HK-2 (cell line): ENCODE measurements at regions not wholly inside any gene's neighbourhood (a gene's known extent, or its start where the extent isn't known, plus 50 kb on each side); places are given as distances from the start of the nearest gene placed in this dataset.
"Not testable (repeated sequence)": the region's sequence is repeated elsewhere in the genome, so short reads cannot be mapped to it uniquely, and the experiment has no call there.

ENCODE experiments used
- DNase-seq: peaks from one replicate; pipeline ENCODE4 v3.0.0-alpha.2; 2018; ENCODE audit not compliant: unreplicated experiment

DNA sequence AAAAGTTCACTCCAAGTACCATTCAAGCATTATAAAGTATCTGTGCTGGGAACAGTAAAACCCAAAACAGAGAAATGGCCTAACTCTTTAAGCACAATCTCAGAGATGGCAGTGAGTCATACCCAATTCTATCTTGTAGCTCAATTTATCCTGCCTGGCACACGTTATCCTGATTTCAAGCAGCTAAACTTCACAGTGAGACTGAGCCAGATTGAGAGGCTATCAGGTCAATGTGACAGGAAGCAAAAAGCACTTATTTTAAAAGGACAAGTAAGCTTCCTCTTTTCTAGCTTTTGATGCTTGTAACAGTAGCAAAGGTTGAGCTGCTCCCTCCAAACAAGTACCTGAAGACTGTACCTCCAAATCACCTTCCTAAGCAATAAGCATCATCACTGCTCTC, 324.9 kb downstream of the NAF1 start:
- DNase-seq, result no peak

DNA sequence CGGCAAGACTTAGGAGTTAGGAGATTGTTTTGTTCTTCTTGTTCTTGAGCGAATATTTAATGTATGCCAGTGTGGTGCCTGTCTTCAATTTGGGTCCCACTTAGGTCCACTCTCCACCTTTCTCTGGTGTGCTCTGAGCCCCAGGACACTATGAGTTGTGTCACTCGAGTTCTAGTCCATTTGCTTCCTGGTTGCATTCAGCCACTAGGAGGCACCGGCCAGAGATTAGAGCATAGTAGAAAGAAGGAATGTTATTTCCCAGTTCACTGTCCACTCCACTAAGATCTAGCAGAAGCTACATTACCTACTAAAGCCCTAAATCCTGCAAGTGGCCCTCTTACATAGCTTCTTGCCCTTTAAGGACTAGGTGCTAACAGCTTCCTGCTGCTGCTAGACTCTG, 326.9 kb downstream of the NAF1 start:
- DNase-seq, result no peak

GRCh38 chr4:162838671-162839070, 328.0 kb downstream of the NAF1 start:
- no peak for DNase-seq

DNA sequence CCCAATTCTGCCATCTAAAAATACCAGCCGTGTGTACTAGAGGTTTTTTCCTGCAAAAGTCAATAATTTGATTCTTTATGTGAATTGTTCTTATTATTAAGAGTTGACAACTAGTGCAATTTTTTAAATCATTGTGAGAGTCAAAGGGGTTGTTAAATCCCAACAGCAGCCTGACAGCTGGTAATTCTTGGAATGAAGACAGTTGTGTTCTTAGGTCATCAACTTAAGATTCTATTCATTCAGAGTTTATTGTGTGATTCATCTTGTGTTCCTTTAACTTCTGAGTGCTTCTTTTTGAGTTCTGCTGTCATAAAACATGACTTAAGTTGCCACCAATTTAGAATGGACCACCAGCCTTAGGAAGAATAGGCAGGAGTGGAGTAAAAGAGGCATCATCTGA, 329.0 kb downstream of the NAF1 start:
- DNase-seq, result no peak

DNA sequence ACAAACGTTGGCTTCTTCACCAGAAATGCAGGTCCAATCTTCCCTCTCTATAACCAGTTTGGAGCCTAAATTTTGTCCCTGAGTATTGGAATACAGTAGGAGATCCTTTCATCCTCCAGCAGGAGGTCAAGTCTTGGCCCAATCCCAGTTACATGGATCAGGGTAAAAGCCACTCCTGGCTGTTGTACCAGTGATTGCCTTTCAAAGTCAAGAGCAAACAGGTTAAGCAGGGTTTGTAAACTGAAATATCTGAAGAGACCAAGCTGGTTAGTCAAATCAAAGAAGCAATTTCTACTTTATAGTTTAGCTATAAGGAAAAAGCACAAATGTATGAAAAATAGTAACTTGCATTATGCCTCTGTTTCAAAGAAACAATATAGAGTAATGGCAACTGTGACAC, 329.4 kb downstream of the NAF1 start:
- no peak for DNase-seq

- DNase-seq, result no peak
Measured at GRCh38 chr4:162836773-162837172, 329.9 kb downstream of the NAF1 start.

DNA sequence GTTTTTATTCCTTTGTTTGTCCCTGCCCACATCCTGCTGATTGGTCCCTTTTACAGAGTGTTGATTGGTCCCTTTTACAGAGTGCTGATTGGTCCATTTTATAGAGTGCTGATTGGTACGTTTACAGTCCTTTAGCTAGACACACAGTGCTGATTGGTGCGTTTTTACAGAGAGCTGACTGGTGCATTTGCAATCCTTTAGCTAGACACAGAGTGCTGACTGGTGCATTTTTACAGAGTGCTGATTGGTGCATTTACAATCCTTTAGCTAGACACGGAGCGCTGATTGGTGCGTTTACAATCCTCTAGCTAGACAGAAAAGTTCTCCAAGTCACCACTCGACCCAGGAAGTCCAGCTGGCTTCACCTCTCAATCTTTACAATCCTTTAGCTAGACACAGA, 330.4 kb downstream of the NAF1 start:
- not testable (repeated sequence) for DNase-seq

GRCh38 chr4:162830899-162831298, 335.8 kb downstream of the NAF1 start:
- DNase-seq, result no peak

DNA sequence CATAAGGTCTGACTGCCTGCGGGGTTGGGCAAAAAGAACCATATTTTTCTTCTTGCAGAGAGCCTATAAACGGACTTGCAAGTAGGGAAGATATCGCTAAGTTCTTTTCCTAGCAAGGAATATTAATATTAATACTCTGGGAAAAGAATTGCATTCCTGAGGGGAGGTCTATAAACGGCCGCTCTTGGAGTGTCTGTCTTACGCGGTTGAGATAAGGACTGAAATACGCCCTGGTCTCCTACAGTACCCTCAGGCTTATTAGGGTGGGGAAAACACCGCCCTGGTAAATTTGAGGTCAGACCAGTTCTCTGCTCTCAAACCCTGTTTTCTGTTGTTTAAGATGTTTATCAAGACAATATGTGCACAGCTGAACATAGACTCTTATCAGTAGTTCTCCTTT, 349.3 kb downstream of the NAF1 start:
- not testable (repeated sequence) for DNase-seq

- no peak for DNase-seq
Measured at GRCh38 chr4:162804351-162804924, 362.3 kb downstream of the NAF1 start.

- DNase-seq, result no peak
Measured at GRCh38 chr4:162803378-162803777, 363.3 kb downstream of the NAF1 start.

DNA sequence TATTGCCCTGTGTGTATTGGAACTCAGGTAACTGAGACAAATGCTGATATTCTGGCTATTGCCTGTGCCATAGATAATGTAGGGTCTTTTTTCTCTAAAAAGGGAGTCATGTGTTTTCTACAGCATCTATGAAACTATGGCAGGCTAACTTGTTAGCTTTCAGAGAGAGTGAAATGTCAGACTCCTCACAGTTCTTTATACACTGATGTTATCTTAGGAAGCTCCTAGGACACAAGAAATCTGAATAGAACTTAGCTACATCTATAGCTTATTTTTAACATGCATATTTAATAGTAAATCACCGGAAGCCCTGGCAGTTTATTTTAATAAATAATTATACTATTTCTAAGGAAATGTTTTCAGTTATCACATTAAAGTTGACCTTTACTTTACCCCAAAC, 369.6 kb downstream of the NAF1 start:
- DNase-seq, result no peak

GRCh38 chr4:162793571-162793970, 373.1 kb downstream of the NAF1 start:
- no peak for DNase-seq

- DNase-seq, result no peak
Measured at GRCh38 chr4:162793004-162793403, 373.7 kb downstream of the NAF1 start.

DNA sequence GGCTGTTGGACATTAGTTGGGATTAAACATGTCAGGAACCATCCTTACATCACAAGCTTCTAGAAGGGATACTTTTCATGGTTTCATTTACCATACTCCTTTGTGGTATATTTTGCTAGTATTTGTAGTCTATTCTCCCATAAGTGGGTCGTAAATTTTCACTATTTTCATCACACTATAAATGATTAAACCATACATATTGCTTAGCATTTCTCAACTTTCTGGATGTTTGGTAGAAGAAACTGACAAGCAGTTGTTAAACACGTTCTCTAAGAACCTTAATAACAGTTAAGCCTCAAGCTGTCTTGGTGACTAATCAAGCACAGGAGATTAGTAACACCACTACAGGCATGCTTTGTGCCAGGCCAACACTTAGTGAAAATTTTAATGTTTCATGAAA, 375.5 kb downstream of the NAF1 start:
- DNase-seq, result no peak

DNA sequence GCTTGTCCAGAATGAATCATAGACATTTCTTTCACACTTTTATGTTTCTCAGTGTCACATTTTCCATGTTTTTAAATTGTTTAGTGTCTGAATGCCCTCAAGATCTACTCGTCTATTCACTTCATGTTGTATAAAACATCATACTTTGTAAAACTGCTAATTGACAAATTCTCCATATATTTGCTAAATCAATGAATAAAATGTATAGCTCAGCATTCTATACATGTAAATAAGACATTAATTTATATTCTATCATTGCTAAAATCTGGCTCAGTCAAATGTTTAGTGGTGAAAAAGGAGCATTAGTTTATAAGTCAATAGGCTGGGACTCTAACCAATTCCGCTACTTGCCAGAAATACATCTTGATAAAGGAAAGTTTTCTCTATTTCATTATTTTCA, 379.6 kb downstream of the NAF1 start:
- no peak for DNase-seq

DNA sequence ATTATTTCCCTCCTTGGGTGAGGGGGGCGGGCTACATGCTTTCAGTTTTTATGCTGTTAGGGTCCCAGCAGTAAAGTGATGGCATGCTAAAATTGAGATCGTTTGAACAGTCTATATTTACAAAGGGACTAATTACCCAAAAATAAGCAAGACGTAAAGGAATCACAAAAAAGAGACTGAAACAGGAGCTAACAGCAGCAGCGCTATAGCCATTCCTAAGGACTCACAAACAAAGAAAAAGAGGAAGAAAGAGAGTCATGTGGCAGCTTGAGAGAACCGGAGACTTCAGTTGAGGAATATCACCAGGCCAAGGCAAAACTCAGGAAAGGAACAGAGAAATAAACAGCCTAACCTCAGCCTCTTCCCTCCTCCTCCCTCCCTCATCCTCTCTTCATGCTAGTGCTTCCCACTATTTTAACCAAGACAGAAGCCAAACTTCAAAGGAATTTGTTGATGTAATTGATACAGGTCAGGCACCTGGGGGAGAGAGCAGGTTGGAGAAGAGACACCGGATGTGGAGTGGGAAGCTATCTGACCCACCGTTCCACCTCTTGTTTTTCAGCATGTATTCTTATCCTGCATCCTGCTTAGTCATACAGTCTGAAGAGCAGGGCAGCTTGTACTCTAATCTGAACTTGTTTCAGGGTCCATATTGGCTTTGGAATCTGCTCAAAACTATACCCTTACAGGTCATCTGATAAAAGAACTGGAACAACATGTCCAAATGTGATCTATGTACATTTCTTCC, 383.7 kb downstream of the NAF1 start:
- no peak for DNase-seq

DNA sequence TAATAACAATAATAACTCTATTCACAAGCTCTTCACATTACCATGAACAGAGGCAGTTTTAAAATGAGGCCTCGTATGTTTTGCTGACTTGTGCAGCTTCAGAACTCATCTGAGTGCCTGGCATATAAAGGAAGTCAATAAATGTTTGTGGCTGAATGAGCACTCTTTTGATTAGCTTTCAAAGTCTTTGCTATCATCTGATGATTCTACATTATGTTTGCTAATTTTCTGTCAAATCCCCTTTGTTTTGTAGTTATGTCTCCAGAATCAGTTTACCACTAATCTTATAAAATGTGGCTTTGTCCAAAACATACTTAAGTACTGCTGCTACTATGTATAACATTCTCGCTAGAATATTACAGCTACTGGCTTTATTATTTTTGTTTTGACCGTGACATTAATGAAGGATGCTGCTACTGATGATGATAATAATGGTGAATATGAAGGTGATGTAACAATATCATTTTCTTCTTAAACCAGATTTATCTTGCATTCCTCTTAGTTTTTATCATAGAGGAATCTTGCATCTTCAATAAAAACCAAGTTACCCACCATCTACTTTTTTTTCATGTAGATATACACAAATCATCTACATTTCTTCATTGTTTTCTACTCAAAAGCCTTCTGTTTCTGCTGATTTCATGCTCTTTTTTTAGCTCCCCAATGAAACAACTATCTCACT, 384.5 kb downstream of the NAF1 start:
- no peak for DNase-seq

- no peak for DNase-seq
Measured at GRCh38 chr4:162770761-162771490, 395.8 kb downstream of the NAF1 start.

GRCh38 chr4:162767083-162767482, 399.6 kb downstream of the NAF1 start:
- DNase-seq, result no peak

- no peak for DNase-seq
Measured at GRCh38 chr4:162761965-162762364, 404.7 kb downstream of the NAF1 start.

DNA sequence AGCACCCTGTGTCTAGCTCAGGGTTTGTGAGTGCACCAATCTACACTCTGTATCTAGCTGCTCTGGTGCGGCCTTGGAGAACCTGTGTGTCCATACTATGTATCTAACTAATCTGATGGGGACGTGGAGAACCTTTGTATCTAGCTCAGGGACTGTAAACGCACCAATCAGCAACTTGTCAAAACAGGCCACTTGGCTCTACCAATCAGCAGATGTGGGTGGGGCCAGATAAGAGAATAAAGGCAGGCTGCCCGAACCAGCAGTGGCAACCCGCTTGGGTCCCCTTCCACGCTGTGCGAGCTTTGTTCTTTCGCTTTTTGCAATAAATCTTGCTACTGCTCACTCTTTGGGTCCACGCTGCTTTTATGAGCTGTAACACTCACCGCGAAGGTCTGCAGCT, 426.5 kb downstream of the NAF1 start:
- DNase-seq, result not testable (repeated sequence)

DNA sequence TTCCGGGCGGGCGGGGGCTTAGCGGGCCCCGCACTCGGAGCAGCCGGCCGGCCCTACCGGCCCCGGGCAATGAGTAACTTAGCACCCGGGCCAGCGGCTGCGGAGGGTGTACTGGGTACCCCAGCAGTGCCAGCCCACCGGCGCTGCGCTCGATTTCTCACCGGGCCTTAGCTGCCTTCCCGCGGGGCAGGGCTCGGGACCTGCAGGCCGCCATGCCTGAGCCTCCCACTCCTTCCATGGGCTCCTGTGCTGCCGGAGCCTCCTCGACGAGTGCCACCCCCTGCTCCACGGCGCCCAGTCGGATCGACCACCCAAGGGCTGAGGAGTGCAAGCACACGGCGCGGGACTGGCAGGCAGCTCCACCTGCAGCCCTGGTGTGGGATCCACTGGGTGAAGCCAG, 427.1 kb downstream of the NAF1 start:
- DNase-seq, result not testable (repeated sequence)
